ENCODE measurements at regions not wholly inside any gene's neighbourhood (a gene's known extent, or its start where the extent isn't known, plus 50 kb on each side); places are given as distances from the start of the nearest gene placed in this dataset.

GRCh38 chrX:40459571-40460158 lies 121.1 kb upstream of the ATP6AP2 start:
- intact Hi-C loops (cut with micrococcal nuclease), result loop anchor here (10.0 kb wide), 1 partner anchor 645 kb away; no protein-coding TSS in a partner anchor
- WGBS (ENCODE audit: insufficient coverage), result 93% methylated on average over 3 of the region's 5 CpGs
- no peak for TF ChIP-seq CTCF (IDR thresholded peaks at IDR 0.05)

GRCh38 chrX:40457406-40457805 lies 123.4 kb upstream of the ATP6AP2 start:
- Histone ChIP-seq H3K4me3 (ENCODE audit: low read length) (no peak overlapping the region), H3K27ac (ENCODE audit: low read length) (no peak overlapping the region), H3K27me3 (ENCODE audit: control insufficient read depth, insufficient read depth, low read length) (no peaks in the 10 kb centered on the region), H3K36me3 (ENCODE audit: control insufficient read depth, insufficient read depth, low read length) (no peaks in the 10 kb centered on the region), H3K4me1 (ENCODE audit: control insufficient read depth, insufficient read depth, low read length) (no peaks in the 10 kb centered on the region), H3K9me3 (ENCODE audit: control insufficient read depth, insufficient read depth, low read length) (no peaks in the 10 kb centered on the region)
- H3K36me3 Mint-ChIP-seq, result no peaks in the 10 kb centered on the region
- no peak overlapping the region for H3K4me3 Mint-ChIP-seq
- intact Hi-C loops (cut with micrococcal nuclease), result no loop called here
- no peak for TF ChIP-seq CTCF (IDR thresholded peaks at IDR 0.05)
- H3K27ac Mint-ChIP-seq, result no peak overlapping the region
- H3K27me3 Mint-ChIP-seq (ENCODE audit: low read depth in 2 of 2), result peaks cover 13 to 36% of the 10 kb centered on the region in 2 donors
- ATAC-seq (no peak), DNase-seq (no peak)
- H3K9me3 Mint-ChIP-seq, result no peaks in the 10 kb centered on the region
- no peaks in the 10 kb centered on the region for H3K4me1 Mint-ChIP-seq

More at GRCh38 chrX:40459571-40460158, 121.1 kb upstream of the ATP6AP2 start:
- no peaks in the 10 kb centered on the region for H3K4me1 Mint-ChIP-seq
- no peak for ATAC-seq
- no peaks in the 10 kb centered on the region for H3K36me3 Mint-ChIP-seq
- H3K4me3 ChIP-seq (ENCODE audit: low read length), result no peak overlapping the region
- no peaks in the 10 kb centered on the region for H3K9me3 ChIP-seq (ENCODE audit: control insufficient read depth, insufficient read depth, low read length)
- DNase-seq, result no peak
- no peak overlapping the region for H3K27ac ChIP-seq (ENCODE audit: low read length)
- H3K4me3 Mint-ChIP-seq, result no peak overlapping the region
- H3K9me3 Mint-ChIP-seq, result no peaks in the 10 kb centered on the region
- no peaks in the 10 kb centered on the region for H3K4me1 ChIP-seq (ENCODE audit: control insufficient read depth, insufficient read depth, low read length)
- H3K27me3 ChIP-seq (ENCODE audit: control insufficient read depth, insufficient read depth, low read length), result no peaks in the 10 kb centered on the region
- H3K36me3 ChIP-seq (ENCODE audit: control insufficient read depth, insufficient read depth, low read length), result no peaks in the 10 kb centered on the region
- H3K27me3 Mint-ChIP-seq (ENCODE audit: low read depth in 2 of 2), result peaks cover 7 to 46% of the 10 kb centered on the region in 2 donors
- H3K27ac Mint-ChIP-seq, result no peak overlapping the region

GRCh38 chrX:40452031-40452430 lies 128.7 kb upstream of the ATP6AP2 start:
- no peaks in the 10 kb centered on the region for H3K27me3 ChIP-seq (ENCODE audit: control insufficient read depth, insufficient read depth, low read length)
- Mint-ChIP-seq H3K9me3 (no peaks in the 10 kb centered on the region), H3K4me3 (no peak overlapping the region), H3K27ac (no peak overlapping the region), H3K4me1 (peaks cover 11% of the 10 kb centered on the region in 2 donors), H3K36me3 (no peaks in the 10 kb centered on the region), H3K27me3 (ENCODE audit: low read depth in 2 of 2) (peaks cover 11 to 12% of the 10 kb centered on the region in 2 donors)
- DNase-seq (no peak), ATAC-seq (no peak)
- H3K36me3 ChIP-seq (ENCODE audit: control insufficient read depth, insufficient read depth, low read length), result no peaks in the 10 kb centered on the region
- H3K4me3 ChIP-seq (ENCODE audit: low read length), result no peak overlapping the region
- 90% methylated on average over 5 of the region's 6 CpGs for WGBS (ENCODE audit: insufficient coverage)
- H3K27ac ChIP-seq (ENCODE audit: low read length), result no peak overlapping the region
- intact Hi-C loops (cut with micrococcal nuclease), result no loop called here
- no peaks in the 10 kb centered on the region for H3K9me3 ChIP-seq (ENCODE audit: control insufficient read depth, insufficient read depth, low read length)
- H3K4me1 ChIP-seq (ENCODE audit: control insufficient read depth, insufficient read depth, low read length), result peaks cover 10% of the 10 kb centered on the region
- no peak for TF ChIP-seq CTCF (IDR thresholded peaks at IDR 0.05)

Measured in natural killer cell (primary cell).